CD14-positive monocyte (primary cell): ENCODE measurements at regions not wholly inside any gene's neighbourhood (a gene's known extent, or its start where the extent isn't known, plus 50 kb on each side); places are given as distances from the start of the nearest gene placed in this dataset.

Experiments used
- DNase-seq, 3 donors: peaks; one replicate each; pipeline ENCODE4 v3.0.0-alpha.2; 2011 to 2022
- H2AFZ ChIP-seq: 2 replicates; pipeline ENCODE4 v1.6.0; 2012; ENCODE audit warnings: mild to moderate bottlenecking, low read depth, low read length, inconsistent platforms; ENCODE audit not compliant: insufficient read depth, poor library complexity, severe bottlenecking
- H3K27ac ChIP-seq, 2 donors: 1 replicate in 1 of 2; 2 replicates in 1 of 2; pipeline ENCODE4 v1.5.1; 2012 to 2013; ENCODE audit warnings: low read length in 2 of 2, control low read depth in 1 of 2, inconsistent platforms in 1 of 2, low read depth in 1 of 2, mild to moderate bottlenecking in 1 of 2
- H3K27me3 ChIP-seq, 2 donors: one replicate each; pipeline versions ENCODE4 v1.6.0 to v1.6.1; 2011 to 2013; ENCODE audit warnings: low read length in 2 of 2; ENCODE audit not compliant: control insufficient read depth in 2 of 2, insufficient read depth in 2 of 2
- H3K36me3 ChIP-seq, 2 donors: replicated peaks in 1 of 2; 1 replicate in 1 of 2; 2 replicates in 1 of 2; pipeline versions ENCODE4 v1.5.1 to v1.6.1; 2012 to 2013; ENCODE audit warnings: low read length in 2 of 2, control low read depth in 1 of 2, inconsistent platforms in 1 of 2, mild to moderate bottlenecking in 1 of 2; ENCODE audit not compliant: insufficient read depth in 2 of 2, control insufficient read depth in 1 of 2
- H3K4me1 ChIP-seq, 2 donors: 1 replicate in 1 of 2; 2 replicates in 1 of 2; pipeline versions ENCODE4 v1.5.1 to v1.6.1; 2012 to 2013; ENCODE audit warnings: low read length in 2 of 2, control low read depth in 1 of 2, inconsistent platforms in 1 of 2, mild to moderate bottlenecking in 1 of 2, moderate library complexity in 1 of 2; ENCODE audit not compliant: insufficient read depth in 2 of 2, control insufficient read depth in 1 of 2
- H3K4me2 ChIP-seq: replicated peaks from 2 replicates; pipeline ENCODE3; 2012; ENCODE audit warnings: low read length, moderate library complexity, mild to moderate bottlenecking; ENCODE audit not compliant: poor library complexity, severe bottlenecking; ENCODE audit errors: extremely low read depth
- H3K4me3 ChIP-seq, 3 experiments: fragments of 200-600 bp in 1 of 3; sonication (generic) in 1 of 3; replicated peaks in 1 of 3; 1 replicate in 2 of 3; 2 replicates in 1 of 3; pipeline ENCODE4 v1.5.1; 2011 to 2013; ENCODE audit warnings: low read length in 3 of 3, mild to moderate bottlenecking in 3 of 3, control low read depth in 2 of 3, low read depth in 2 of 3, inconsistent platforms in 1 of 3, moderate library complexity in 1 of 3
- H3K79me2 ChIP-seq: 2 replicates; pipeline ENCODE4 v1.6.0; 2012; ENCODE audit warnings: mild to moderate bottlenecking, control low read depth, inconsistent platforms, low read length, moderate library complexity; ENCODE audit not compliant: insufficient read depth
- H3K9ac ChIP-seq: 2 replicates; pipeline ENCODE4 v1.6.0; 2017; ENCODE audit warnings: low read length, mild to moderate bottlenecking; ENCODE audit not compliant: insufficient read depth, poor library complexity, severe bottlenecking
- H3K9me3 ChIP-seq, 2 donors: replicated peaks in 1 of 2; 1 replicate in 1 of 2; 2 replicates in 1 of 2; pipeline versions ENCODE4 v1.5.1 to v1.6.1; 2012 to 2013; ENCODE audit warnings: low read length in 2 of 2, control low read depth in 1 of 2; ENCODE audit not compliant: control insufficient read depth in 1 of 2, insufficient read depth in 1 of 2
- H4K20me1 ChIP-seq: 2 replicates; pipeline ENCODE4 v1.6.0; 2012; ENCODE audit warnings: mild to moderate bottlenecking, low read length, control low read depth, moderate library complexity; ENCODE audit not compliant: insufficient read depth
- H3K27ac Mint-ChIP-seq, 7 donors: one replicate each; pipeline ENCODE4 v1.8.0; 2020; ENCODE audit warnings: mild to moderate bottlenecking in 7 of 7, mixed read lengths in 7 of 7, moderate library complexity in 6 of 7, inconsistent platforms in 2 of 7
- H3K27me3 Mint-ChIP-seq, 3 donors: one replicate each; pipeline ENCODE4 v1.8.0; 2021 to 2022; ENCODE audit warnings: low read depth in 3 of 3, mild to moderate bottlenecking in 3 of 3, mixed read lengths in 3 of 3, moderate library complexity in 3 of 3, inconsistent platforms in 1 of 3
- H3K36me3 Mint-ChIP-seq, 2 donors: one replicate each; pipeline ENCODE4 v1.8.0; 2020; ENCODE audit warnings: mixed read lengths in 2 of 2, inconsistent platforms in 1 of 2, mild to moderate bottlenecking in 1 of 2
- H3K4me1 Mint-ChIP-seq: one replicate; pipeline ENCODE4 v1.8.0; 2020; ENCODE audit warnings: mild to moderate bottlenecking, mixed read lengths
- H3K4me3 Mint-ChIP-seq, 2 donors: one replicate each; pipeline ENCODE4 v1.8.0; 2020; ENCODE audit warnings: mild to moderate bottlenecking in 2 of 2, mixed read lengths in 2 of 2, moderate library complexity in 1 of 2
- H3K9me3 Mint-ChIP-seq, 7 donors: one replicate each; pipeline ENCODE4 v1.8.0; 2020 to 2022; ENCODE audit warnings: mixed read lengths in 7 of 7, mild to moderate bottlenecking in 6 of 7, moderate library complexity in 6 of 7, inconsistent platforms in 2 of 7
- WGBS: methylation state at CpG from one replicate; pipeline ENCODE4 v1.1.5; 2013; ENCODE audit warnings: missing lambda C conversion rate; ENCODE audit not compliant: insufficient coverage; 5-methylcytosine and 5-hydroxymethylcytosine counted together
- intact Hi-C, 2 donors: fragments of 100-400 bp; cut with micrococcal nuclease; formaldehyde crosslinking; loops; one replicate each; pipeline versions ENCODE4 v1.15.0 to v1.15.1; 2023
- TF ChIP-seq, protein P1 (sequence below): fragments of 200-600 bp; IDR thresholded peaks from one replicate; pipeline ENCODE4 v1.8.0; 2022; ENCODE audit warnings: antibody characterized with exemption, mild to moderate bottlenecking

DNA sequence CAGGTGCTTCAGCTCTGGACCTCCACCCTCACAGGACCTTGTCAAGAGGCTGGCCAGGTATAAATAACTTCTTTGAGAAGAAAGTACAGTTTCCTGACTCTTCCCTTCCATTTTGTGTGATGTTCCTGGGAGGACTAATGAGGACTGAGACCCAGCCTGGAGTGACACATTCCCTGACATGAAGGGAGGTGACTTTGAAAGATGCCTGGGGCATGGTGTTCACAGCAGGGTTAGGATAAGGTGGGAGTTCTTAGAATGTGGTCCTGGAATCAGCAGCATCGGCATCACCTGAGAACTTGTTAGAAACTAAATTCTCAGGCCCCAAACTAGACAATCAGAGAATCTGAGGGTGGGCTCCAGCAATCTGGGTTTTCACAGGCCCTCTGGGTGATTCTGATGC is 224.9 kb upstream of the BOD1L1 start:
- H3K4me1 ChIP-seq, result no peaks in the 10 kb centered on the region
- H3K27ac Mint-ChIP-seq, result no peak overlapping the region
- TF ChIP-seq, protein P1, sequence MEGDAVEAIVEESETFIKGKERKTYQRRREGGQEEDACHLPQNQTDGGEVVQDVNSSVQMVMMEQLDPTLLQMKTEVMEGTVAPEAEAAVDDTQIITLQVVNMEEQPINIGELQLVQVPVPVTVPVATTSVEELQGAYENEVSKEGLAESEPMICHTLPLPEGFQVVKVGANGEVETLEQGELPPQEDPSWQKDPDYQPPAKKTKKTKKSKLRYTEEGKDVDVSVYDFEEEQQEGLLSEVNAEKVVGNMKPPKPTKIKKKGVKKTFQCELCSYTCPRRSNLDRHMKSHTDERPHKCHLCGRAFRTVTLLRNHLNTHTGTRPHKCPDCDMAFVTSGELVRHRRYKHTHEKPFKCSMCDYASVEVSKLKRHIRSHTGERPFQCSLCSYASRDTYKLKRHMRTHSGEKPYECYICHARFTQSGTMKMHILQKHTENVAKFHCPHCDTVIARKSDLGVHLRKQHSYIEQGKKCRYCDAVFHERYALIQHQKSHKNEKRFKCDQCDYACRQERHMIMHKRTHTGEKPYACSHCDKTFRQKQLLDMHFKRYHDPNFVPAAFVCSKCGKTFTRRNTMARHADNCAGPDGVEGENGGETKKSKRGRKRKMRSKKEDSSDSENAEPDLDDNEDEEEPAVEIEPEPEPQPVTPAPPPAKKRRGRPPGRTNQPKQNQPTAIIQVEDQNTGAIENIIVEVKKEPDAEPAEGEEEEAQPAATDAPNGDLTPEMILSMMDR, result no peak
- H3K36me3 Mint-ChIP-seq, result no peaks in the 10 kb centered on the region
- no peak overlapping the region for H3K4me3 ChIP-seq
- H3K4me1 Mint-ChIP-seq, result no peaks in the 10 kb centered on the region
- H3K27me3 ChIP-seq, result no peaks in the 10 kb centered on the region
- H2AFZ ChIP-seq, result no peak overlapping the region
- no peak overlapping the region for H3K4me2 ChIP-seq
- no peaks in the 10 kb centered on the region for H3K79me2 ChIP-seq
- H3K9me3 Mint-ChIP-seq, result peaks cover 5 to 13% (median 6%) of the 10 kb centered on the region in 7 donors
- H3K36me3 ChIP-seq, result no peaks in the 10 kb centered on the region
- H3K27ac ChIP-seq, result no peak overlapping the region
- intact Hi-C loops, result no loop called here
- no peak overlapping the region for H3K9ac ChIP-seq
- H3K27me3 Mint-ChIP-seq, result peaks cover 0 to 3% (median 2%) of the 10 kb centered on the region in 3 donors
- H3K4me3 Mint-ChIP-seq, result no peak overlapping the region
- DNase-seq, result no peak
- WGBS, result 80% methylated on average over 1 of the region's 1 CpG
- peaks cover 0 to 3% of the 10 kb centered on the region in 2 donors for H3K9me3 ChIP-seq
- no peaks in the 10 kb centered on the region for H4K20me1 ChIP-seq

DNA sequence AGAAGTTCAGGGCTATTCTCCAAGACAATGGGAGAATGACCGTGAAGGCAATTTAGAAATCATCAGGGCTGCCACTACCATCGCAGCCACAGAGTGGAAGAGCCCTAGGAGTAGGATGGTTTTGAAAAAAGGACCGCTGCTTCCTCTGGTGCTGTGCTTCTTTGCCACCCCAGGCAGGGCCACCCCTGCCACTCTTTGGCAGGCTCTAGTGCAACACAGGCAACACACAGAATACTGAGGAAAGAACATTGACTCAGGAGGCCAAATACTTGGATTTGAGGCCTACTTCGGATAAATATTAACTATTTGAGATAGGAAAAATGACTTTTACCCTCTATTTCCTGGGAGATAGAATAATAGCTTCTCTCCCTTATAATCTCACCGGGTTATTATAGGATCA is 228.9 kb upstream of the BOD1L1 start:
- H3K79me2 ChIP-seq, result no peaks in the 10 kb centered on the region
- no peak overlapping the region for H3K9ac ChIP-seq
- H3K9me3 ChIP-seq, result no peaks in the 10 kb centered on the region
- H3K4me3 ChIP-seq, result no peak overlapping the region
- H4K20me1 ChIP-seq, result no peaks in the 10 kb centered on the region
- Mint-ChIP-seq H3K9me3 (peaks cover 0 to 5% (median 1%) of the 10 kb centered on the region in 7 donors), H3K27ac (no peak overlapping the region), H3K4me1 (no peaks in the 10 kb centered on the region), H3K27me3 (peaks cover 0 to 2% (median 0%) of the 10 kb centered on the region in 3 donors), H3K4me3 (no peak overlapping the region), H3K36me3 (no peaks in the 10 kb centered on the region)
- H3K27me3 ChIP-seq, result no peaks in the 10 kb centered on the region
- H2AFZ ChIP-seq, result no peak overlapping the region
- H3K36me3 ChIP-seq, result no peaks in the 10 kb centered on the region
- TF ChIP-seq, protein P1, result no peak
- H3K4me2 ChIP-seq, result no peak overlapping the region
- H3K27ac ChIP-seq, result no peak overlapping the region
- intact Hi-C loops, result no loop called here
- no peaks in the 10 kb centered on the region for H3K4me1 ChIP-seq
- DNase-seq, result no peak
- WGBS, result 88% methylated on average over 3 of the region's 5 CpGs
